Thyroid gland (tissue), 4 donors: ENCODE measurements at regions not wholly inside any gene's neighbourhood (a gene's known extent, or its start where the extent isn't known, plus 50 kb on each side); places are given as distances from the start of the nearest gene placed in this dataset.

ENCODE experiments used
- CTCF ChIP-seq, 6 experiments: fragments of 200-600 bp in 3 of 6; fragments of 450-650 bp in 3 of 6; sonication (generic) in 3 of 6; IDR thresholded peaks; one replicate each; pipeline ENCODE4 v1.5.1; 2016 to 2019; ENCODE audit warnings: antibody characterized with exemption in 6 of 6, mild to moderate bottlenecking in 2 of 6, inconsistent platforms in 1 of 6, moderate library complexity in 1 of 6
- POLR2A ChIP-seq, 2 donors: fragments of 450-650 bp; IDR thresholded peaks; one replicate each; pipeline ENCODE4 v1.6.1; 2017; ENCODE audit warnings: antibody characterized with exemption in 2 of 2, mild to moderate bottlenecking in 2 of 2, moderate library complexity in 1 of 2

- TF ChIP-seq POLR2A (IDR thresholded peaks at IDR 0.05) (no peak), CTCF (IDR thresholded peaks at IDR 0.05) (no peak)
Observed at GRCh38 chr1:79648126-79648525, 641.6 kb upstream of the ADGRL4 start.
